OCI-LY3 (cell line): ENCODE measurements at regions not wholly inside any gene's neighbourhood (a gene's known extent, or its start where the extent isn't known, plus 50 kb on each side); places are given as distances from the start of the nearest gene placed in this dataset.

ENCODE experiments used
- H2AFZ ChIP-seq: fragments of 200-600, 300-600 bp; shearing (Covaris generic); 2 replicates; pipeline ENCODE4 v1.6.0; 2014; ENCODE audit warnings: antibody characterized with exemption, low read depth, low read length
- H3K27ac ChIP-seq: fragments of 200-600, 300-600 bp; sonication (generic); 2 replicates; pipeline ENCODE4 v1.5.1; 2014; ENCODE audit warnings: mild to moderate bottlenecking, low read length, moderate library complexity, mixed read lengths
- H3K27me3 ChIP-seq: fragments of 200-600, 300-600 bp; sonication (generic); 2 replicates; pipeline ENCODE4 v1.6.1; 2014; ENCODE audit warnings: low read depth, low read length, mixed read lengths
- H3K36me3 ChIP-seq: fragments of 200-600, 300-600 bp; sonication (generic); replicated peaks from 2 replicates; pipeline ENCODE3; 2014; ENCODE audit warnings: low read depth, low read length, mixed read lengths
- H3K4me1 ChIP-seq: fragments of 300-600, 200-600 bp; sonication (generic); 2 replicates; pipeline ENCODE4 v1.6.1; 2014; ENCODE audit warnings: low read length, mixed read lengths
- H3K4me2 ChIP-seq: fragments of 200-600, 300-600 bp; sonication (generic); 2 replicates; pipeline ENCODE4 v1.6.1; 2014; ENCODE audit warnings: low read length, mixed read lengths
- H3K4me3 ChIP-seq: fragments of 300-600, 200-600 bp; sonication (generic); 2 replicates; pipeline ENCODE4 v1.5.1; 2014; ENCODE audit warnings: antibody characterized with exemption, mild to moderate bottlenecking, low read length, moderate library complexity
- H3K79me2 ChIP-seq: fragments of 300-600, 200-600 bp; shearing (Covaris generic); 2 replicates; pipeline ENCODE4 v1.6.1; 2014; ENCODE audit warnings: mild to moderate bottlenecking, low read length, mixed read lengths
- H3K9ac ChIP-seq: fragments of 300-600, 200-600 bp; shearing (Covaris generic); 2 replicates; pipeline ENCODE4 v1.6.0; 2014; ENCODE audit warnings: mild to moderate bottlenecking, low read length, moderate library complexity
- H3K9me3 ChIP-seq: fragments of 200-600, 300-600 bp; shearing (Covaris generic); 2 replicates; pipeline ENCODE4 v1.6.1; 2014; ENCODE audit warnings: low read length, mixed read lengths; ENCODE audit not compliant: insufficient read depth
- H4K20me1 ChIP-seq: fragments of 200-600, 300-600 bp; sonication (generic); 2 replicates; pipeline ENCODE4 v1.6.1; 2016; ENCODE audit warnings: low read length, mixed read lengths; ENCODE audit not compliant: insufficient read depth
- CTCF ChIP-seq: fragments of 200-600, 300-600 bp; sonication (generic); IDR thresholded peaks from 2 replicates; pipeline ENCODE4 v1.5.1; 2014; ENCODE audit warnings: antibody characterized with exemption, low read length, low read depth
- EZH2phosphoT487 ChIP-seq: fragments of 200-600 bp; shearing (Covaris generic); IDR thresholded peaks from 2 replicates; pipeline ENCODE4 v1.6.1; 2018; ENCODE audit warnings: antibody characterized with exemption, mixed run types, low read depth

- no peaks in the 10 kb centered on the region for H4K20me1 ChIP-seq
- no peak for TF ChIP-seq EZH2phosphoT487
- TF ChIP-seq CTCF: peak; percentile 43
- H2AFZ ChIP-seq: no peak overlapping the region
- no peak overlapping the region for H3K27ac ChIP-seq
- no peak overlapping the region for H3K4me3 ChIP-seq
- H3K27me3 ChIP-seq: no peaks in the 10 kb centered on the region
- H3K36me3 ChIP-seq: no peaks in the 10 kb centered on the region
- H3K4me1 ChIP-seq: no peaks in the 10 kb centered on the region
- H3K9ac ChIP-seq: no peak overlapping the region
- no peaks in the 10 kb centered on the region for H3K79me2 ChIP-seq
- no peaks in the 10 kb centered on the region for H3K9me3 ChIP-seq
- H3K4me2 ChIP-seq: no peak overlapping the region
Observed at GRCh38 chr12:97283297-97283696, 179.3 kb upstream of the RMST start.

DNA sequence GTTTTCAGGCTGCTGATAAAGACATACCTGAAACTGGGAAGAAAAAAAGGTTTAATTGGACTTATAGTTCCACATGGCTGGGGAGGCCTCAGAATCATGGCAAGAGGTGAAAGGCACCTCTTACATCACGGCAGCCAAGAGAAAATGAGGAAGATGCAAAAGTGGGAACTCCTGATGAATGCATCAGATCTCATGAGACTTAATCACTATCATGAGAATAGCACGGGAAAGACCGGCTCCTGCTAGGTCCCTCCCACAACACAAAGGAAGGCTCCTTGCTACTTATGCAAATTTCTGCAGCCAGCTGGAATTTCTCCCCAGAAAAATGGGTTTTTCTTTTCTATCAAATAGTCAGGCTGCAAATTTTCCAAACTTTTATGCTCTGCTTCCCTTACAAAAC is 174.1 kb upstream of the RMST start:
- Histone ChIP-seq H3K4me3 (no peak overlapping the region), H3K4me2 (no peak overlapping the region), H4K20me1 (no peaks in the 10 kb centered on the region)

GRCh38 chr12:97292588-97292987 is 170.0 kb upstream of the RMST start:
- Histone ChIP-seq H3K9me3 (no peaks in the 10 kb centered on the region), H3K4me1 (peaks cover 18% of the 10 kb centered on the region), H2AFZ (no peak overlapping the region), H3K36me3 (no peaks in the 10 kb centered on the region), H3K79me2 (no peaks in the 10 kb centered on the region), H3K27ac (no peak overlapping the region), H3K9ac (no peak overlapping the region), H3K4me3 (no peak overlapping the region), H3K27me3 (no peaks in the 10 kb centered on the region), H3K4me2 (peak overlapping the region; percentile 29), H4K20me1 (no peaks in the 10 kb centered on the region)
- TF ChIP-seq EZH2phosphoT487 (no peak), CTCF (no peak)

More for the DNA sequence above, 174.1 kb upstream of the RMST start:
- H3K27me3 ChIP-seq: no peaks in the 10 kb centered on the region
- no peak overlapping the region for H2AFZ ChIP-seq
- H3K9ac ChIP-seq: no peak overlapping the region
- no peaks in the 10 kb centered on the region for H3K79me2 ChIP-seq
- TF ChIP-seq CTCF (no peak), EZH2phosphoT487 (no peak)
- H3K4me1 ChIP-seq: peaks cover 18% of the 10 kb centered on the region
- H3K27ac ChIP-seq: no peak overlapping the region
- no peaks in the 10 kb centered on the region for H3K36me3 ChIP-seq
- no peaks in the 10 kb centered on the region for H3K9me3 ChIP-seq

DNA sequence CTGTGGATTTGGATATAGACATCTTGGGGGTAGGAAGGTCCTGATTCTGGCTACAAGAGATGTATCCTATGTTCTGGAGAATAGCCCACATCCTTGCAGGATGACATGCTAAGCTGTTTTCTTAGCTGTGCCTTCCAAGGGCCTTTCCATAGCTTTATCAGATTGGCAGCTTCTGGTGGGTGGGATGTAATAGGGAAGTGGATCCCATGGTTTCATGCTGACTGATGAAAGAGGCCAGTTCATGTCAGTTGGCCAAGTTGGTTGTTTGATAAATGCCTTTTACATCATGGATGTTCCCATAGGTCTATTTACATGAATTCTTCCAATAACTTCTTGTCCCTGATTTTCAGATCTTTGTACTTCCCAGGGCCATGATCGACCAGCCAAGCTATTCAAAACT is 169.1 kb upstream of the RMST start:
- no peaks in the 10 kb centered on the region for H3K36me3 ChIP-seq
- no peak overlapping the region for H2AFZ ChIP-seq
- no peaks in the 10 kb centered on the region for H3K79me2 ChIP-seq
- H3K27ac ChIP-seq: no peak overlapping the region
- H3K9ac ChIP-seq: no peak overlapping the region
- no peak overlapping the region for H3K4me3 ChIP-seq
- TF ChIP-seq EZH2phosphoT487 (no peak), CTCF (no peak)
- H3K9me3 ChIP-seq: no peaks in the 10 kb centered on the region
- H3K4me2 ChIP-seq: no peak overlapping the region
- peaks cover 18% of the 10 kb centered on the region for H3K4me1 ChIP-seq
- no peaks in the 10 kb centered on the region for H4K20me1 ChIP-seq
- H3K27me3 ChIP-seq: no peaks in the 10 kb centered on the region
